H1 (cell line): ENCODE measurements at regions not wholly inside any gene's neighbourhood (a gene's known extent, or its start where the extent isn't known, plus 50 kb on each side); places are given as distances from the start of the nearest gene placed in this dataset.

Experiments
- CHD7 ChIP-seq: fragments of 300-600 bp; sonication (generic); IDR thresholded peaks from 2 replicates; pipeline ENCODE4 v1.7.1; 2012; ENCODE audit warnings: low read length, moderate library complexity, mild to moderate bottlenecking, inconsistent platforms; ENCODE audit not compliant: insufficient replicate concordance

GRCh38 chrX:25432396-25432795, 416.6 kb upstream of the ARX start (continued):
- no peak for TF ChIP-seq CHD7
